NCI-H69 (cell line): ENCODE measurements at regions not wholly inside any gene's neighbourhood (a gene's known extent, or its start where the extent isn't known, plus 50 kb on each side); places are given as distances from the start of the nearest gene placed in this dataset.
A peak's percentile ranks its signal among the peaks of the same experiment; 100 is the strongest.
"Not testable (repeated sequence)": the region's sequence is repeated elsewhere in the genome, so short reads cannot be mapped to it uniquely, and the experiment has no call there.

Experiments
- DNase-seq: peaks from one replicate; lab custom pipeline; 2025; lab: John Stamatoyannopoulos, UW

GRCh38 chr9:104326912-104327311 is 177.2 kb upstream of the OR13F1 start:
- DNase-seq, result no peak

- no peak for DNase-seq
Observed at GRCh38 chr9:104329245-104329644, 174.8 kb upstream of the OR13F1 start.

GRCh38 chr9:104330841-104331240 is 173.2 kb upstream of the OR13F1 start:
- DNase-seq, result no peak

GRCh38 chr9:104334549-104334948 is 169.5 kb upstream of the OR13F1 start:
- no peak for DNase-seq

GRCh38 chr9:104339692-104340091 is 164.4 kb upstream of the OR13F1 start:
- DNase-seq, result no peak

- no peak for DNase-seq
Observed at GRCh38 chr9:104342552-104342951, 161.5 kb upstream of the OR13F1 start.

GRCh38 chr9:104345061-104345460 is 159.0 kb upstream of the OR13F1 start:
- no peak for DNase-seq

GRCh38 chr9:104350541-104350940 is 153.5 kb upstream of the OR13F1 start:
- no peak for DNase-seq

GRCh38 chr9:104351726-104352125 is 152.3 kb upstream of the OR13F1 start:
- no peak for DNase-seq

- no peak for DNase-seq
Observed at GRCh38 chr9:104361207-104361606, 142.9 kb upstream of the OR13F1 start.

- DNase-seq, result no peak
Observed at GRCh38 chr9:104362912-104363472, 141.1 kb upstream of the OR13F1 start.

GRCh38 chr9:104367507-104367906 is 136.6 kb upstream of the OR13F1 start:
- no peak for DNase-seq

- DNase-seq, result not testable (repeated sequence)
Observed at GRCh38 chr9:104368318-104368717, 135.7 kb upstream of the OR13F1 start.

GRCh38 chr9:104374711-104375110 is 129.4 kb upstream of the OR13F1 start:
- no peak for DNase-seq

- peak; percentile 30 for DNase-seq
Observed at GRCh38 chr9:104386013-104386412, 118.0 kb upstream of the OR13F1 start.

GRCh38 chr9:104386425-104387069 is 117.5 kb upstream of the OR13F1 start:
- DNase-seq, result peak; percentile 87

- DNase-seq, result no peak
Observed at GRCh38 chr9:104388071-104388470, 116.0 kb upstream of the OR13F1 start.

- no peak for DNase-seq
Observed at GRCh38 chr9:104389341-104389740, 114.7 kb upstream of the OR13F1 start.

- DNase-seq, result not testable (repeated sequence)
Observed at GRCh38 chr9:104394901-104395300, 109.2 kb upstream of the OR13F1 start.

- peak; percentile 39 for DNase-seq
Observed at GRCh38 chr9:104412238-104412637, 91.8 kb upstream of the OR13F1 start.

GRCh38 chr9:104416470-104416869 is 87.6 kb upstream of the OR13F1 start:
- DNase-seq, result no peak

GRCh38 chr9:104417296-104417695 is 86.8 kb upstream of the OR13F1 start:
- DNase-seq, result no peak

GRCh38 chr9:104429031-104429546 is 75.0 kb upstream of the OR13F1 start:
- DNase-seq, result no peak

- DNase-seq, result no peak
Observed at GRCh38 chr9:104435059-104435458, 69.0 kb upstream of the OR13F1 start.
